Stimulated activated CD8-positive, alpha-beta memory T cell treated with anti-CD3 and anti-CD28 coated beads, Interleukin-4, amount 100 ng/mL, for 24 hours (primary cell): ENCODE measurements at regions not wholly inside any gene's neighbourhood (a gene's known extent, or its start where the extent isn't known, plus 50 kb on each side); places are given as distances from the start of the nearest gene placed in this dataset.

Experiments
- DNase-seq: peaks from one replicate; pipeline ENCODE4 v3.0.0-alpha.2; 2020; ENCODE audit warnings: low read depth

DNA sequence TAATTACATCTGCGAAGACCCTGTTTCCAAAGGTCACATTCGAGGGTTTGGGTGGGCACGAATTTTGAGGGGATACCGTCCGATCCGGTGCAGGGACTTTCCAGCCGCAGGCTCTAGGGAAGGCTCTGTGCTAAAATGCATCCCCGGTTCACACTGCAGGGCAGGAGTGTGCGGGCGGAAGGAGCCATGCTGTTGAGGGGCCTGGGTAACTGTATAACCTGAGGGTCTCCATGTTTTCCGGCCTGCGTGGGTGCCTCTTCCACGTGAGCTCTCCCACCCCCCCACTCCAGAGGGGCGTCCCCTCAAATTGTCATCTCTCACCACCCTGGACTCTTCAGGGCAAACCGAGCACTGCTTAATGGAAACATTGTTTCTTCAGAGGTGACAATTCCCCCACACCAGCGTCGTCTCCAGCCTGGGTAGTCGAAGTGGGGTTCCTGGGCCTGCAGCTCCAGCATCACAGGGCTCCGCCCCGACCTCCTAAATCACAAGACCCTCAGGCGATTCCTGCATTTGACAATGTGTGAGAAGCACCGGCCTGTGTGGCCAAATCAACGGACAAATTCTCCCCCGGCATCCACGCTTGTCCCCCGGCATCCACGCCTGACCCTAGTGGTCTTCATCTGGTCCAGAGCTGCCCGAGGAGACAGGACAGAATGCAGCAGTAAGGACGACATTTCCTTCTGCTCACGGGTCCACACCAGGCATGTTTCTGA, 51.2 kb downstream of the FOXL3 start:
- no peak for DNase-seq

- no peak for DNase-seq
Observed at GRCh38 chr7:341841-342638, 52.1 kb downstream of the FOXL3 start.

GRCh38 chr7:342681-343216, 52.8 kb downstream of the FOXL3 start:
- no peak for DNase-seq

DNA sequence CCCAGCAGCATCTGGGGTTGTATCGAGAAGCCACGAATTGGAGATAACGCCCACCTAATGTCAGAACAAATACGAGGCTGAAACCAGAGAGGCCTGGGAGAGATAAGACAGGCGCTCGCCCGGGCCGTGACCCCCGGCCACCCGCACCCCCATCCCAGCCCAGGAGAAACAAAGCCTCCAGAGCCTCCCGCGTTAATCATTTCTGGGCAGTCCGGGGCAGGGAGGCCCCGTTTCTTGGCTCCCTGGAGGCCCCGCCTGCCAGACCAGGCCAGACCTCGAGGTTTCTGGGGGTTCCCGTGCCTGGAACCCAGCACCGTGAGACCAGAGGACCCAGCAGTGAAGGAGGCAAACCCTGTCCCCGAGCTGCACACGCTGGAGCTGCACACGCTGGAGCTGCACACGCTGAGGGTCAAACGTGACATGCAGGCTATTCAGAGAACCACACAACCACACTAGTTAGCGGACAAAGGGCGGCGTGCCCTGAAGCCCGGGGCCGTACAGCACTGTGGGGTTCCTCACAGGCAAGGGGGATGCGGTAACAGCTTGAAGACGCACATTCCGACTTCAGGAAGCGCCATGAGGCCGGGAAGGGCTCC, 53.4 kb downstream of the FOXL3 start:
- DNase-seq, result no peak

DNA sequence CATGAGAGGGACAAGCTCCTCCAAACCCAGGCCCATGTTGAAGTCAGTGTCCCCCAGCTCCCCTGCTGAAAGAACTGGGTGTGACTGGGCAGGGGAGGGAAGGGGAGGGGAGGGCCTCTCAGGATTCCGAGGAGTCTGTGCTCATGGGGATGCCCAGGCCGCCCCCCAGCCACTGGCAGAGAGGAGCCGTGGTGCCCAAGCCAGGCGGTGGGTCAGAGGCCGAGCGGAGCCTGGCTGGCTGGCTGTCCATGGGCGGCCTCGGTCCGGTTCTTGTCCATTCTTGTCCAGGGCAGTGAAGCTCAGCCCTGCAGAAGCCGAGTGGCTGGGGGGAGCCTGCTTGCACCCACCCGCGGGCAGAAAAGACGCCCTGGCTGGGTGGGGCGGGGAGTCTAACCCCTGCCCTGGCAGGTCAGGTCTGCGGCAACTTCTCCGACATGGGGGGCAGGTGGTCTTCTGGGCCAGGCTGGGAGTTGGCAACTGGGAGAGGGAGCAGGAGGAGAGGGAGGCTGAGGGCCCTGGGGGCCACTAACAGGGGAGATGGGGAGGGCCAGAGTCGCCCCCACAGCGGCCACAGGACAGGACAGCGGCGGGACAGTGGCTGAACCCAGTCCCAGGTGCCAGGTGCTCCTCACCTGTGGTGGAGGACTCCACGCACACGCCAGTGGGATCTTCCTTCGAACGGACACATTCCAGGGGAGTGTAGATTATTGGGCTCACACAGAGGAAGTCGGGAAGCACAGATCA, 54.1 kb downstream of the FOXL3 start:
- no peak for DNase-seq

GRCh38 chr7:344608-344994, 54.6 kb downstream of the FOXL3 start:
- no peak for DNase-seq

DNA sequence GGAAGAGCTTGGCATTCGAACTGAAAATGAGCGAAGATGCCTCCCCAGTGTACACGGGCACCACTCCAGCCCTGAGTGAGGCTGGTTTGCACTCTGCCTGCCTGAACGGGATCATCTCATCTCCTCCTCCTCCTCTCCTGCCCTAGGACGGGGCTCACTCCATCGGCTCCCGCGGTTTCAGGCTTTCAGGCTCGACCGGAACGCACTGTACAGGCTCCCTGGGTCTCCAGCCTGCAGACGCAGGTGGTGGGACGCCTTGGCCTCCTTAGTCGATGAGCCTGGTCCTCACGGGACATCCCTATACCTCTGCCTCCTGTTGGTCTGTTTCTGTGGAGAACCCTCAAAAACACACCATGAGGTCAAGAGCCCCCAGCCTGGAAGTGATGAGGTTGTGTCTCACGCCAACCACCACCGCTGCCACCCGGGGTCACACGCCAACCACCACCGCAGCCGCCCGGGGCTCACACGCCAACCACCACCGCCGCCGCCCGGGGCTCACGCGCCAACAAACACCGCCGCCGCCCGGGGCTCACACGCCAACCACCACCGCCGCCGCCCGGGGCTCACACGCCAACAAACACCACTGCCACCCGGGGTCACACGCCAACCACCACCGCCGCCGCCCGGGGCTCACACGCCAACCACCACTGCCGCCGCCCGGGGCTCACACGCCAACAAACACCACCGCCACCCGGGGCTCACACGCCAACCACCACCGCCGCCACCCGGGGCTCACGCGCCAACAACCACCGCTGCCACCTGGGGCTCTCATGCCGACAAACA, 56.3 kb downstream of the FOXL3 start:
- DNase-seq, result no peak

GRCh38 chr7:347001-347590, 57.1 kb downstream of the FOXL3 start:
- no peak for DNase-seq

DNA sequence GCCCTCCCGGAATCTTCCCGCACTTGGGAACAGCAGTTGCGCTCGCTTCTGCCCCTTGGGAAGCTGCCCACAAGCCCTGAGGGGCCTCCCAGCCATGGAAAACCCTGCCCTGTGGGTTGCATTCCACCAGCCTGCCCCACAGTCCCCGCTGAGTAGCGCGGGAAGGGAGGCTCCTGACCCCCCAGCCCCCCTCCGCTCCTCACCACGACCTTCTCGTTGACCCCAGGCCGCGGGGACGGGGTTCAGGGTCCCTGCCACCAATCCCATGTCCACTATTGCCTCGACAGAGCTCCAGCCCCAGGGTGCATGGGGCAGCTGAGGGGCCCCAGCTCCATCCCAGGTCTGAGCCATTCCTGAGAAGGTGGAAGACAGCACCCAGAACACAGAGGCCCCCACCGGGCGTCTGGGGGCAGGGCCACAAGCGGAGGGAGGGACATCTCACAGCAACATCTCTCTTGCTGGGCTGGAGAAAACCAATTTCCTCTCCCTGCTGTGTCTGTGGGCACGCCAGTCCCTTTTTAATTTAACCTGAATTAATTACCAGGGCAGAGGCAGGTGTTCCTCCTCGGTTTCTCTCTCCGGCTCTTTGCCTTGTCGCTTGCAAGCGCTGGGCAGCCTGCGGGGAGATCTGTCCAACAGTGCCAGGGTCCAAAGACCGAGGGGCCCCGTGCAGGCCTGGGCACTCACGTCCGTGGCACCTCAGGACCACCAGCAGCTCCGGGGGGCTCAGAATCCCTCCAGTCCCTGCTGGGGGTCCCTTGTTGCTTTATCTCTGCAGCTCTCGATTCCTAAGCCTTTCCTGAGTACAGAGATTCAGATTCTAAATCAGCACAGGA, 57.9 kb downstream of the FOXL3 start:
- no peak for DNase-seq

DNA sequence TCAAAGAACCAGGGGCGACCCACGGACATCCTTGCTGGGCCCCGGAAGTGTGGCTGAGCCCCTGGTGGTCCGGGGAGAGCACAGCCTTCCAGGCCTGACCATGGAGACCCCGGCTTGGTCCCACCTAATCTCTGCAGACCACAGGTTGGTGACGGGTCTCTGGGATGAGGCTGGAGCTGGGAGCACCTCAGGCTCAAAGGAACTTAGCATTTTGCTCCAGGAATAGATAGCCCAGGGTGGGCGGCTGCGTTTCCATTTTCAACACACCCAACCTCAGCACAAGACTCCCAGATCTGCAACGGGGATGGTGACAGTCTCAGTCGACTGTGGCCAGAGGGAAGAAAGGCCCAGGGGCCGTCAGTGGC, 58.5 kb downstream of the FOXL3 start:
- no peak for DNase-seq

GRCh38 chr7:348962-349743, 59.2 kb downstream of the FOXL3 start:
- DNase-seq, result no peak

- no peak for DNase-seq
Observed at GRCh38 chr7:351256-351655, 61.3 kb downstream of the FOXL3 start.

DNA sequence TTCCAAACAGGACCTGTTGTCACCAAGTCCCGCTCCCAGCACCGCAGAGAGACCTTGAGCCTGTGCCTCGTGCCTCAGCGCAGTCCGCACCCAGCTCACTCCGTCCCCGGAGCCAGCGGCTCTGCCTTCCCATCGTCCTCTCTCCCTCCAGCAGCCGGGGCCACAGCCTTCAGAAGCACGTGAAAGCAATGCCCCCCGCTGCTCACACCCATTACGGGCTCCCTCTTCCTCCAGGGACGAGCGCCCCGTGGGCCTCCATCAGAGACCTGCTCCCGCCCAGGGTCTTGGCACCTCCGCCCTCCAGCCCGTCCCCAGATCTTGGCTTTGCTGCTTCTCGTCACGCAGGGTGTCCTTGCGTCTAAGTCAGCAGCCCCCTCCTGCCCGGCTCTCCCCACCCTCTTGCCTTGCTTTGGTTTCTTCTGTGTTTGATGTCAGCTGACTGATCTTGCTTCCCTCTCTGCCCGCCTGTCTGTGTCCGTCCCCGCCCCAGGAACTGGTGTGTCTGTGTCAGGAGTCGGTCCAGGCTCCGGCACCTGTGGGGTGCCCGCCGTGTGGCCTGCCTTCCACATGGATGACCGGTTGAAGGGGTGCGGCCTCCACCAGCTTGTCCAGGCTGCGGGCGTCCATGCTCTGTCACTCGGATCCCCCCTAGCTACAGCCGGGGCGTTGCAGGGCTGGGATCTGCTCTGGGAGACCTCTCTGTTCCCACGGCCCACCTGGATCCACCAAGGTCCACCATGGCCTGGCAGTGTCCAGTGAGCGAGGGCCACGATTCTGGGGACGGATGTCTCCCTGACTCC, 61.9 kb downstream of the FOXL3 start:
- DNase-seq, result no peak

- DNase-seq, result no peak
Observed at GRCh38 chr7:353746-354325, 63.9 kb downstream of the FOXL3 start.

DNA sequence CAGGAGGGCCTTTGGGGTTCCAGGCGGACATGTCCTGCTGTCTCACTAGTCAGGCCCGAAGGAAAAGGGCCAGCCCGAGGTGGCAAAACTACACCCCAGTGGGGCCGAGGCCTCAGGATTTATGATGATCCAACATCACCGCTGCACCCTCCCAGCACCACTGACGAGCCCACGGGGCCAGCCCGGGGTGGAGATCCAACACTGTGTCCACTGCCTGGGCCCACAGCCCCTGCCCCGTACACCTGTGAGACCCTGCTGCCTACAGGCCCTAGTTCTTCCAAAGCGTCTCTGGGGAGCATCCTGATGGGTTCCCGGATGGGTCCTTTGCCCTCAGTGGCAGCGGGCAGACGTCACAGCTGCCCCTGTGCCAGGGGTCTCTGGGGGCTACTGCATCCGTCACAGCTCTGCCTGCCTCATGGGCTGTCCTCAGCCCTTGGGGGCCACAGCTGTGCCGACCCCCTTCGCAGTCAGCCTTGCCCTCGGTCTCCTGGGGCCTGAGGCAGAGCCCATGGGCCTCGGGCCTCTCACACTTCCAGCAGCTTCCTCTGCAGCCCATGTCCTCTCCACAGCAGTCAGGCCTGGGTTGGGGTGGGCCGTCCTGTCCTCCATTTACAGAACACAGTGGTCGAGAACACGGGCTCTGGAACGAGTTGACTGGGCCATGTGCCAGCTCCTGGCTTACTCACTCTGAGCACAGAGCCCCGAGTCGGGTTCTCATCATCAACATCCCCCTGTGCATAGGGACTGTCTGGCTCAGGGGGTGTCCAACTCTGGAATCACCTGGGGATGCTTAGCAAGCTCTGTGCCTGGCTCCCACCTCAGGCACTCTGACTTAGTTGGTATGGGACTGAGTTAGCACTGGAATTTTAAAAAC, 64.9 kb downstream of the FOXL3 start:
- DNase-seq, result no peak

- DNase-seq, result no peak
Observed at GRCh38 chr7:355568-355967, 65.6 kb downstream of the FOXL3 start.

DNA sequence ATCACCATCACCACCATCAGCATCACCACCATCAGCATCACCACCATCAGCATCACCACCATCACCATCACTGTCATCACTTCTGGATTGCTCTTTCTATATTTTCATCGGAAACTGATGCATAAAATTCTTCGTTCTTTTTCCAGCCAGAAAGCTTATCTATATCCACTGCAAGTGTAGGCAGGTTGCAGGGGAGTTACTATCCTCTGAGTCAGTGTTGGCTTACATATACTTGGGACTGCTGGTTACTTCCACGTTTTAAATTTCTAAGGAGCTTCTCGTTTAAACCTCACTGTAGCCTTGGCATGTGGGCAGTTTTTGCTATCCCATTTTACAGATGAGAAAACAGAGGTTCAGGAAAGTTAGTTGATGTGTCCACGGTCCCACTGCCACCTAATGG, 66.1 kb downstream of the FOXL3 start:
- DNase-seq, result no peak
